HG02588 (cell line): ENCODE measurements at regions not wholly inside any gene's neighbourhood (a gene's known extent, or its start where the extent isn't known, plus 50 kb on each side); places are given as distances from the start of the nearest gene placed in this dataset.

ENCODE experiments used
- ATAC-seq: cut with Tn5 transposase; IDR thresholded peaks from one replicate; pipeline ENCODE4 v1.9.1; 2021; ENCODE audit warnings: mild to moderate bottlenecking, moderate library complexity; ENCODE audit not compliant: unreplicated experiment

GRCh38 chr4:41865306-41865980 lies 69.8 kb upstream of the TMEM33 start:
- ATAC-seq: no peak

DNA sequence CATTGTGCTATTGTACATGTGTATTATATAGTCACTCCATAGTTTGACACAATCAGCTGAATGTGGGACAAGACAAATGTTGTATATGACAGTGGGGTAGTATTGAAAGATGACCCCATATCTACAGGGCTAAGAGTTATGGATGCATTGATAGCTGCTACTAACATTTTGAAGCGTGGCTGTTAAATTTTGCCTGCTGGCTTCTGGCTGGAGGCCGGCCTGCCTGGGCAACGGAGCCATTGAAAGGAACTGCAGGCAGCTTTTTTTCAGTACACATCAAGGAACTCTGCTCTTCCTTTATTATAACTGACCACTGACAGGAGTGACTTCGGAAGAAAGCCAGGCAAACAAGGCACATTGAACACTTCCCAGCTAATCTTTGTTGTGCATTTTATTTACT lies 76.1 kb upstream of the TMEM33 start:
- no peak for ATAC-seq

- no peak for ATAC-seq
Observed at GRCh38 chr4:41857226-41857641, 78.0 kb upstream of the TMEM33 start.

DNA sequence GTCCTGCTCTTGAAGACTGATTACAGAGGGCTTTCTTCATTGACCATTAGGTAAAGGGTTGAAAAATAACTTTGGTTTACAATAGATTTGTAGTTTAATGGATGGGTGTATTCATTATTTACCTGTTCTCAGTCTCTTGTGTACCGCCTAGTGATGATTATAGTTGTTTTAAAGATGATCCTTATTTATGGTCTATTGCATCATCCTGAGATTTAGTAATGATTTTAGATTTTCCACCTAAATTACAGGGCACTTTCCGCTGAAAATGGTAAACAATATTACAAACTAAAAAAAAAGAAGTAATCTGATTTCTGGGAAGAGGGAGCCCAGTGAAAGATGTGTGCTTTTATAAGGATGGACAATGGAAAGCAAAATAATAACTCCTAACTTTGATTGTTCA lies 78.4 kb upstream of the TMEM33 start:
- ATAC-seq: no peak

GRCh38 chr4:41853973-41854372 lies 81.3 kb upstream of the TMEM33 start:
- no peak for ATAC-seq

- no peak for ATAC-seq
Observed at GRCh38 chr4:41852229-41852628, 83.0 kb upstream of the TMEM33 start.

DNA sequence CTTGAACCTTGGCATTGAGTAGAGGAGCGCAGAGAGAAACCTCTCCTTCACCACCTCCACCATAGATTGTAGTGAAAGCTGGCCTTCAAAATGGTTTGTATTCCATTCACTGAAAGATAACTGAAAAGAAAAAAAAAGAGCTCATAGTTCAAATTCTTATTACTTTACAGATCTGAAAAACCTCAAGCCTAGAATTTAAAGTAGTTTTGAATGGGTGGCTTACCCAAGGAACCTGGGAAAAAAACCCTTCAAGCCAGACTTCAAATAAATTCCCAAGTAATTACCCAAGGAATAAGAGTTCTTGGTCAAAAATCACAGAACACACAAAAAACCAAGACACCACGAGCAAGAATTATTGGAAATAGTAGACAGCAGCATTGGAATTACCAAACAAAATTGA lies 83.6 kb upstream of the TMEM33 start:
- no peak for ATAC-seq

DNA sequence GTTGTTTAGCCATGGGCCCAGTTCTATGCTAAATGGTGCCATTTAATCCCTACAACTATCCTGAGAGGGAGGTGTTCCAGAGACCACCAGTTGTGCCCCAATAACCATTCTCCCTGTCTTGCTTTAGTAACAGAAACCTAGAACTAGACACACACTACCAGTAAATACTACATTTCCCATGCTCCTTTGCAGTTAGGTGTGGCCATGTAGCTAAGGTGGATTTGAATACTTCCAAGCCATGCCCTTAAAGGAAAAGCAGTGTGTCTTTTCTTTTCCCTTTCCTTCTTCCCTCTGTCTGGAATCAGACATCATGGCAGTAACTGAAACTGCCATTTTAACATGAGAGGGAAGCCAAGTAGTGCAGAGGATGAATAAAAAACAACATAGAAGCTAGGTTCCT lies 90.9 kb upstream of the TMEM33 start:
- no peak for ATAC-seq

GRCh38 chr4:41839916-41840854 lies 91.7 kb upstream of the PHOX2B start:
- no peak for ATAC-seq

DNA sequence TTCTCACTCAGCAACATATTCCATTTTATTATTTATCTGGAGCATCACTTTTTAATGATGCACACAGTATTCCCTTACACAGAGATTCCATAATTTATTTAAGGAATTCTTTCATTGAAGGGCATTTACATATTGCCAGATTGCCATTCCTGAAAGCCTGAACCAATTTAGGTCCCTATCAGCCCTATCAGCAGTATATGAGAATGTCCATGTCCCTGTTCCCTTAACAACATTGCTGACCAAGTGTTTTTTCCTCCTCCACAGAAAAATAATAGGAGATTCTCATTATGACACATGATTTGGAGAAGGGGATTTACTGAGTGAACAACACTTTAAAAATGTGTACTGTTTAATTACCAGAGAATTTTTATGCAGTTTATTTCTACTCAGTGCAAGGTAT lies 90.1 kb upstream of the PHOX2B start:
- no peak for ATAC-seq

- no peak for ATAC-seq
Observed at GRCh38 chr4:41835321-41835995, 86.9 kb upstream of the PHOX2B start.

GRCh38 chr4:41832961-41833360 lies 84.4 kb upstream of the PHOX2B start:
- no peak for ATAC-seq

DNA sequence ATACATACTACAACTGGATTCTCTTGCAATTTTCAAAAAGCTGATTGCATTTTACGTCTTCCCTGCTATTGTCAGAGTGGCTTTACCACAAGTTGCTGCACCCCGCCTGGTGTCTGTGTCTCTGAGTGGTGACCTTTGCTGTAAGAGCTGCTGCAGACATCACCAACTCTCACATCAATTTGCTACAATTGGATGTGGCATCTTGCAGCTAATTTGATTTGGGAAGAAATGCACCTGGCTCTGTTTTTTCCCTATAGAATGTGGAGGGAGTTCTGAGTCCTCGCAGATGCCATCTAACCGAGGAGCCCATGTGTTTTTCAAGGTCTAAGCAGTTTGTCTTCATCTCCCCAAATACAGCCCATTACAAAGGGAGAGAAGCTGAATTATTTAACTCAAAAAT lies 73.8 kb upstream of the PHOX2B start:
- ATAC-seq: no peak

GRCh38 chr4:41820473-41820872 lies 71.9 kb upstream of the PHOX2B start:
- ATAC-seq: no peak

- ATAC-seq: no peak
Observed at GRCh38 chr4:41819621-41820020, 71.1 kb upstream of the PHOX2B start.

GRCh38 chr4:41815473-41815872 lies 66.9 kb upstream of the PHOX2B start:
- ATAC-seq: no peak

- no peak for ATAC-seq
Observed at GRCh38 chr4:41814565-41814964, 66.0 kb upstream of the PHOX2B start.

DNA sequence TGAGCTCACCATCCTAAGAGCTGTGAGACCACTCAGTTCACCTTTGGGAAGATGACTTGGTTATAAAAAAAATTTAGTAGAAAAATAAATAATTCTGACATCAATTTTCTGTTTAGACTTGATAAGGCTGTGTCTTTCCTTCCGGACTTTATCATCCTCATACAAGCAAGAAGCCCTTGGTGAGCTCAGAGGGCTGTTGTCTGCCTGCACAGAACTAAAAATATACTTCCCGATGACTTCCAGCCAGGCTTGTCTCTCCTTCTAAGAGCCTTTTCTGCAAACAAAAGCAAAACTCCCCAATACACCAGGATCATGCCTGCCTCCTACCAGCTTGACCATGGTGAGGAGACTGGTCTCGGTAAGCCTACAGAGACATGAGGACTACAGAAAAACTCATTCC lies 58.3 kb upstream of the PHOX2B start:
- ATAC-seq: no peak

DNA sequence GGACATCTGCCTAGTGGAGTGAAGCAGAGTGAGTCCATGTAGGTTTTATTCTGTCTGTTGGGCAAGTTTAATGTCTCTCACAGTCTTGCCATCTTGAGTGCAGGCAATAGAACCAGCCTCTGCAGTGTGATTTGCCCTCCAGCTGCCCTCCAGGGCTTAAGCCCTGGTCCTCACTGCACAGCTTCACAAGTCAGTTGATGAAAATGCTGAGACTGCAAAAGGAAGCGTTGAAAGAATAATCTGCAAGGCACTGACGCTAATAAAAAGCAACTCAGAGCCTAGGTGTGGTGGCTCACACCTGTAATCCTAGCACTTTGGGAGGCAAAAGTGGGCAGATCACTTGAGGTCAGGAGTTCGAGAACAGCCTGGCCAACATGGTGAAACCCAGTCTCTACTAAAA lies 54.1 kb upstream of the PHOX2B start:
- no peak for ATAC-seq

DNA sequence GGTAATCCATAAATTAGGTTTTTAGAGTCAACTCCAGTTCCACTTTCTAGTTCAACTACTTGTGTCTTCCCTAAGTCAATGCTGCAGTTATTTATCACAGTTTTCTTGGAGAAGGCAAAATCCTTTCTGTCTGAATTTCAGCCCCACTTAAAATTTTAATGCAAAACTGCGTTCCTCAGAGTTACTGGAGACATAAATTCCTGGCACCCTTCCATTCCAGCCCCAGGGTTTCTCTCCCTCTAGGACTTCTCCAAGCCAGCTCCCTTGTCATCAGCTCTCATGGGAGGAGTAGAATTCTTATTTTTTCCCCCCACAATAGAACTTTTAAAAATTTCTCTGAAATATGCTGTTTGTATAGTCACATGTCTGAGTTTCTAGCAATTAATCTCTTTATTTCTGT lies 50.6 kb upstream of the PHOX2B start:
- ATAC-seq: no peak
